ENCODE measurements at regions not wholly inside any gene's neighbourhood (a gene's known extent, or its start where the extent isn't known, plus 50 kb on each side); places are given as distances from the start of the nearest gene placed in this dataset.

GRCh38 chr5:106876298-106876622 is 794.5 kb downstream of the EFNA5 start:
- Histone ChIP-seq H3K36me3 (ENCODE audit: control insufficient read depth in 3 of 3, insufficient read depth in 3 of 3, low read length in 3 of 3) (no peaks in the 10 kb centered on the region), H3K4me1 (ENCODE audit: control insufficient read depth in 3 of 3, insufficient read depth in 3 of 3, low read length in 3 of 3) (no peaks in the 10 kb centered on the region), H3K9ac (ENCODE audit: low read depth in 1 of 3, low read length in 3 of 3) (no peak overlapping the region), H3K9me3 (ENCODE audit: control insufficient read depth in 3 of 3, low read length in 3 of 3) (peaks cover 0 to 3% (median 0%) of the 10 kb centered on the region in 3 donors), H3K4me3 (ENCODE audit: low read length in 3 of 3) (no peak overlapping the region), H3K27me3 (ENCODE audit: control insufficient read depth in 3 of 3, insufficient read depth in 3 of 3, low read length in 3 of 3) (no peaks in the 10 kb centered on the region), H3K27ac (ENCODE audit: low read depth, low read length) (no peak overlapping the region)

- H3K9me3 ChIP-seq (ENCODE audit: control insufficient read depth in 3 of 3, low read length in 3 of 3), result peaks cover 0 to 3% (median 0%) of the 10 kb centered on the region in 3 donors
- no peaks in the 10 kb centered on the region for H3K4me1 ChIP-seq (ENCODE audit: control insufficient read depth in 3 of 3, insufficient read depth in 3 of 3, low read length in 3 of 3)
- no peaks in the 10 kb centered on the region for H3K36me3 ChIP-seq (ENCODE audit: control insufficient read depth in 3 of 3, insufficient read depth in 3 of 3, low read length in 3 of 3)
- H3K27ac ChIP-seq (ENCODE audit: low read depth, low read length), result no peak overlapping the region
- H3K27me3 ChIP-seq (ENCODE audit: control insufficient read depth in 3 of 3, insufficient read depth in 3 of 3, low read length in 3 of 3), result no peaks in the 10 kb centered on the region
- H3K9ac ChIP-seq (ENCODE audit: low read depth in 1 of 3, low read length in 3 of 3), result no peak overlapping the region
- H3K4me3 ChIP-seq (ENCODE audit: low read length in 3 of 3), result no peak overlapping the region
Observed at GRCh38 chr5:106875591-106876297, 795.0 kb downstream of the EFNA5 start.

DNA sequence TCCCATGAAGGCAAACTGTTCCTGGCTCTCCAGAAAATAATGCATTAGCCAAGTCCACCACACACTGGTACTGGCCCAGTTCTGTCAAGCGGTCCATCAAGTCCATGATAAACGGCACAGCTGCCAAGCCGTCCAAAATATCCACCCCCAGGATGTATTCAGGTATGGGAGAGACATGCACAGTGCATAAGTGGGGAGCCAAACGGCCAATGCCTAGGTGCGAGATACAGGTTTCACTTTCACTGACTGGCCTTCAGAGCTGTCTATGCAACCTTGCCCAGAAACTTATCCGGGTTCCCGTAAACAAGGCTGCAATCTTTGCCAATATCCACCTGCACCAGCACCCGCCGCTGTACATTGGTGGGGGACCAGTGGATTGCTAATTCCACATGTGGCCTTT is 795.8 kb downstream of the EFNA5 start:
- Histone ChIP-seq H3K27ac (ENCODE audit: low read depth, low read length) (no peak overlapping the region), H3K9ac (ENCODE audit: low read depth in 1 of 3, low read length in 3 of 3) (no peak overlapping the region), H3K4me1 (ENCODE audit: control insufficient read depth in 3 of 3, insufficient read depth in 3 of 3, low read length in 3 of 3) (no peaks in the 10 kb centered on the region), H3K4me3 (ENCODE audit: low read length in 3 of 3) (no peak overlapping the region), H3K36me3 (ENCODE audit: control insufficient read depth in 3 of 3, insufficient read depth in 3 of 3, low read length in 3 of 3) (no peaks in the 10 kb centered on the region), H3K27me3 (ENCODE audit: control insufficient read depth in 3 of 3, insufficient read depth in 3 of 3, low read length in 3 of 3) (no peaks in the 10 kb centered on the region), H3K9me3 (ENCODE audit: control insufficient read depth in 3 of 3, low read length in 3 of 3) (peaks cover 0 to 3% (median 0%) of the 10 kb centered on the region in 3 donors)

GRCh38 chr5:106874531-106874930 is 796.2 kb downstream of the EFNA5 start:
- no peak overlapping the region for H3K9ac ChIP-seq (ENCODE audit: low read depth in 1 of 3, low read length in 3 of 3)
- H3K27me3 ChIP-seq (ENCODE audit: control insufficient read depth in 3 of 3, insufficient read depth in 3 of 3, low read length in 3 of 3), result no peaks in the 10 kb centered on the region
- H3K4me3 ChIP-seq (ENCODE audit: low read length in 3 of 3), result no peak overlapping the region
- no peak overlapping the region for H3K27ac ChIP-seq (ENCODE audit: low read depth, low read length)
- H3K9me3 ChIP-seq (ENCODE audit: control insufficient read depth in 3 of 3, low read length in 3 of 3), result peaks cover 0 to 3% (median 0%) of the 10 kb centered on the region in 3 donors
- H3K4me1 ChIP-seq (ENCODE audit: control insufficient read depth in 3 of 3, insufficient read depth in 3 of 3, low read length in 3 of 3), result no peaks in the 10 kb centered on the region
- no peaks in the 10 kb centered on the region for H3K36me3 ChIP-seq (ENCODE audit: control insufficient read depth in 3 of 3, insufficient read depth in 3 of 3, low read length in 3 of 3)

DNA sequence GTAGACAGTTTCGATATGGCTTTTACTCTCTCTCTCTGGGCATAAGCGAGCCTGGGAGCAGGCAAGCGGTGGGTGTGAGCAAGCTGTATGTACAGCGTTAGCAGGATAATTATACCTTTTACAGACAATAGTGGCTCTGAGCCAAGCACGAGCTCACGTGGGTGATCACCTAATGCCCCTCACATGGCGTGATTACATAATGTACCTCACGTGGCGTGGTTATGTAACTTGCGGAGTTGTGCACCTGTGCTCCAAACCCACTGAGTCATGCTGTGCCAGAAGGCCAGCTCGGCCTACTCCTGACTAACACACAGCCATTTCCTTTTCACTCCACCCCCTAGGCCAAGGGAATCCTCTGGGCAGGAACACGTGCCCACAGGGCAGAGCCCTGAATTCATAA is 797.2 kb downstream of the EFNA5 start:
- no peaks in the 10 kb centered on the region for H3K4me1 ChIP-seq (ENCODE audit: control insufficient read depth in 3 of 3, insufficient read depth in 3 of 3, low read length in 3 of 3)
- no peak overlapping the region for H3K4me3 ChIP-seq (ENCODE audit: low read length in 3 of 3)
- peaks cover 0 to 3% (median 0%) of the 10 kb centered on the region in 3 donors for H3K9me3 ChIP-seq (ENCODE audit: control insufficient read depth in 3 of 3, low read length in 3 of 3)
- no peaks in the 10 kb centered on the region for H3K27me3 ChIP-seq (ENCODE audit: control insufficient read depth in 3 of 3, insufficient read depth in 3 of 3, low read length in 3 of 3)
- H3K9ac ChIP-seq (ENCODE audit: low read depth in 1 of 3, low read length in 3 of 3), result no peak overlapping the region
- H3K27ac ChIP-seq (ENCODE audit: low read depth, low read length), result no peak overlapping the region
- H3K36me3 ChIP-seq (ENCODE audit: control insufficient read depth in 3 of 3, insufficient read depth in 3 of 3, low read length in 3 of 3), result no peaks in the 10 kb centered on the region

- Histone ChIP-seq H3K9ac (ENCODE audit: low read depth in 1 of 3, low read length in 3 of 3) (no peak overlapping the region), H3K36me3 (ENCODE audit: control insufficient read depth in 3 of 3, insufficient read depth in 3 of 3, low read length in 3 of 3) (no peaks in the 10 kb centered on the region), H3K27me3 (ENCODE audit: control insufficient read depth in 3 of 3, insufficient read depth in 3 of 3, low read length in 3 of 3) (no peaks in the 10 kb centered on the region), H3K27ac (ENCODE audit: low read depth, low read length) (no peak overlapping the region), H3K4me1 (ENCODE audit: control insufficient read depth in 3 of 3, insufficient read depth in 3 of 3, low read length in 3 of 3) (peaks cover 0 to 8% (median 8%) of the 10 kb centered on the region in 3 donors), H3K4me3 (ENCODE audit: low read length in 3 of 3) (no peak overlapping the region), H3K9me3 (ENCODE audit: control insufficient read depth in 3 of 3, low read length in 3 of 3) (no peaks in the 10 kb centered on the region)
Observed at GRCh38 chr5:106865279-106865678, 805.5 kb downstream of the EFNA5 start.

- Histone ChIP-seq H3K27me3 (ENCODE audit: control insufficient read depth in 3 of 3, insufficient read depth in 3 of 3, low read length in 3 of 3) (no peaks in the 10 kb centered on the region), H3K27ac (ENCODE audit: low read depth, low read length) (no peak overlapping the region), H3K9ac (ENCODE audit: low read depth in 1 of 3, low read length in 3 of 3) (no peak overlapping the region)
Observed at GRCh38 chr5:106862450-106863193, 808.1 kb downstream of the EFNA5 start.

DNA sequence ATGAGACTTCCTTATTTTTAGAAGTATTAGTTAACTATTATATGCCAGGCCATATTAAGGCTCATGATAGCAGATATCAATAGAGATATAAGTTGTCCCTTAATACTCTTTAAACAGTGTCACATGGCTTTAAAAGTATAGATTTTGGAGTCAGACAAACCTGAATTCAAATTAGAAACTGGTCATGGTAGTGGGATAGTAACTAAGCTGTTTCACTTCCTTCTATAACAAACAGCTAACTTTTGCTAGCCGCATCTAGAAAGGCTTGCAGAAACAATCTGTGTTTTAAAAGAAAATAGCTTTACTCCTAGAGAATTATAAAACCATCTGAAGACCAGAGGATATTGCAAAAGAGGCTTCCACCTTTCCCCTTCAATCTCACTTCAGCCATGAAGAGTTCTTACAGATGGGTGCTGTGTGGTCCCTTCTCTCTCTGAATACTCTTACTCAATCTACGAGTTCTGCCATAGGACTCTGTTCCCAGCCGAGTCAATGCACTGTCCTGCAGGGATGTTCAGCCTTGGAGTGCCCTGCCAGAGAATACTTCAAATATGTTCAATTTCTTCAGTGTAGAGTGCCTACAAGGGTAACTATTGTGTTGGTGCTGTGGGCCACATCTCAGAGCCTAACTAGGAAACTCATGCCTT is 810.2 kb downstream of the EFNA5 start:
- Histone ChIP-seq H3K36me3 (ENCODE audit: control insufficient read depth in 3 of 3, insufficient read depth in 3 of 3, low read length in 3 of 3) (no peaks in the 10 kb centered on the region), H3K27ac (ENCODE audit: low read depth, low read length) (no peak overlapping the region), H3K9ac (ENCODE audit: low read depth in 1 of 3, low read length in 3 of 3) (no peak overlapping the region), H3K27me3 (ENCODE audit: control insufficient read depth in 3 of 3, insufficient read depth in 3 of 3, low read length in 3 of 3) (no peaks in the 10 kb centered on the region), H3K4me3 (ENCODE audit: low read length in 3 of 3) (no peak overlapping the region), H3K9me3 (ENCODE audit: control insufficient read depth in 3 of 3, low read length in 3 of 3) (no peaks in the 10 kb centered on the region), H3K4me1 (ENCODE audit: control insufficient read depth in 3 of 3, insufficient read depth in 3 of 3, low read length in 3 of 3) (peaks cover 0 to 8% (median 8%) of the 10 kb centered on the region in 3 donors)

More at GRCh38 chr5:106862450-106863193, 808.1 kb downstream of the EFNA5 start:
- Histone ChIP-seq H3K36me3 (ENCODE audit: control insufficient read depth in 3 of 3, insufficient read depth in 3 of 3, low read length in 3 of 3) (no peaks in the 10 kb centered on the region), H3K9me3 (ENCODE audit: control insufficient read depth in 3 of 3, low read length in 3 of 3) (no peaks in the 10 kb centered on the region), H3K4me3 (ENCODE audit: low read length in 3 of 3) (no peak overlapping the region), H3K4me1 (ENCODE audit: control insufficient read depth in 3 of 3, insufficient read depth in 3 of 3, low read length in 3 of 3) (peaks cover 0 to 8% (median 8%) of the 10 kb centered on the region in 3 donors)

DNA sequence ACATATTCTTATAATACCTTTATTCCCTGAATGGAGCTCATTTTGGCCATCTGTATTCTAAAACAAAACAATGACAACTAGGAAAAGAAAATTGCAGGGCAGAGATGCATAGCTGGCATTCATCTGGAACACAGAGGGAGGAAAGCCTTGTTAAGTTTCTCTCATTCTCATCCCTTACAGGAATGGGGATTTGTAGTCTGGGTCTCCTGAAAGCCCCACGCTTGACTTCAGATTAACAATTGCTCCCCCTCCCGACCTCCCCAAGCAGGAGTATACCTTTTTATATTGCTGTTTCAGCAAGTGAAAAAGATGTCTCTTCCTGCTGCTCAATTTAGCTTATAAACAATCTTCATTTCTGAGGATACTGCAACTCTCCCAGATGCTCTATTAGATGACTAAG is 812.1 kb downstream of the EFNA5 start:
- H3K4me3 ChIP-seq (ENCODE audit: low read length in 3 of 3), result no peak overlapping the region
- no peak overlapping the region for H3K27ac ChIP-seq (ENCODE audit: low read depth, low read length)

GRCh38 chr5:106854922-106855321 is 815.8 kb downstream of the EFNA5 start:
- H3K9me3 ChIP-seq (ENCODE audit: control insufficient read depth in 3 of 3, low read length in 3 of 3), result no peaks in the 10 kb centered on the region
- H3K36me3 ChIP-seq (ENCODE audit: control insufficient read depth in 3 of 3, insufficient read depth in 3 of 3, low read length in 3 of 3), result no peaks in the 10 kb centered on the region
- no peak overlapping the region for H3K27ac ChIP-seq (ENCODE audit: low read depth, low read length)
- no peaks in the 10 kb centered on the region for H3K4me1 ChIP-seq (ENCODE audit: control insufficient read depth in 3 of 3, insufficient read depth in 3 of 3, low read length in 3 of 3)
- H3K27me3 ChIP-seq (ENCODE audit: control insufficient read depth in 3 of 3, insufficient read depth in 3 of 3, low read length in 3 of 3), result no peaks in the 10 kb centered on the region
- no peak overlapping the region for H3K4me3 ChIP-seq (ENCODE audit: low read length in 3 of 3)
- H3K9ac ChIP-seq (ENCODE audit: low read depth in 1 of 3, low read length in 3 of 3), result no peak overlapping the region

More for the DNA sequence above, 812.1 kb downstream of the EFNA5 start:
- Histone ChIP-seq H3K27me3 (ENCODE audit: control insufficient read depth in 3 of 3, insufficient read depth in 3 of 3, low read length in 3 of 3) (no peaks in the 10 kb centered on the region), H3K4me1 (ENCODE audit: control insufficient read depth in 3 of 3, insufficient read depth in 3 of 3, low read length in 3 of 3) (peaks cover 0 to 8% (median 8%) of the 10 kb centered on the region in 3 donors), H3K36me3 (ENCODE audit: control insufficient read depth in 3 of 3, insufficient read depth in 3 of 3, low read length in 3 of 3) (no peaks in the 10 kb centered on the region), H3K9me3 (ENCODE audit: control insufficient read depth in 3 of 3, low read length in 3 of 3) (no peaks in the 10 kb centered on the region), H3K9ac (ENCODE audit: low read depth in 1 of 3, low read length in 3 of 3) (no peak overlapping the region)
